Endometrium (tissue), 2 donors: ENCODE measurements at regions not wholly inside any gene's neighbourhood (a gene's known extent, or its start where the extent isn't known, plus 50 kb on each side); places are given as distances from the start of the nearest gene placed in this dataset.
"Not testable (repeated sequence)": the region's sequence is repeated elsewhere in the genome, so short reads cannot be mapped to it uniquely, and the experiment has no call there.

Source experiments
- FAIRE-seq: peaks from 2 replicates; lab custom pipeline; 2012; peaks lifted over from hg19 to GRCh38; lab: Jason Lieb, UNC
- donor health status: control.
- donor health status: control.

GRCh38 chr3:94336046-94336753, 273.3 kb downstream of the NSUN3 start:
- no peak for FAIRE-seq

- no peak for FAIRE-seq
Measured at GRCh38 chr3:94345101-94345500, 282.2 kb downstream of the NSUN3 start.

- no peak for FAIRE-seq
Measured at GRCh38 chr3:94349310-94349878, 286.5 kb downstream of the NSUN3 start.

- FAIRE-seq: no peak
Measured at GRCh38 chr3:94356581-94356980, 293.7 kb downstream of the NSUN3 start.

GRCh38 chr3:94359996-94360395, 297.1 kb downstream of the NSUN3 start:
- FAIRE-seq: no peak

GRCh38 chr3:94360987-94361386, 298.1 kb downstream of the NSUN3 start:
- FAIRE-seq: no peak

- no peak for FAIRE-seq
Measured at GRCh38 chr3:94362393-94362792, 299.5 kb downstream of the NSUN3 start.

GRCh38 chr3:94365006-94365405, 302.1 kb downstream of the NSUN3 start:
- FAIRE-seq: no peak

GRCh38 chr3:94372026-94372425, 309.2 kb downstream of the NSUN3 start:
- FAIRE-seq: no peak

- FAIRE-seq: no peak
Measured at GRCh38 chr3:94373456-94373855, 310.6 kb downstream of the NSUN3 start.

- FAIRE-seq: no peak
Measured at GRCh38 chr3:94374439-94375161, 311.7 kb downstream of the NSUN3 start.

- FAIRE-seq: not testable (repeated sequence)
Measured at GRCh38 chr3:94377123-94377696, 314.3 kb downstream of the NSUN3 start.

- FAIRE-seq: not testable (repeated sequence)
Measured at GRCh38 chr3:94377863-94378262, 315.0 kb downstream of the NSUN3 start.

GRCh38 chr3:94378322-94378721, 315.5 kb downstream of the NSUN3 start:
- peak; percentile 18 for FAIRE-seq

- no peak for FAIRE-seq
Measured at GRCh38 chr3:94379264-94379663, 316.4 kb downstream of the NSUN3 start.

GRCh38 chr3:94394885-94395284, 332.0 kb downstream of the NSUN3 start:
- FAIRE-seq: no peak

- FAIRE-seq: no peak
Measured at GRCh38 chr3:94395851-94396250, 333.0 kb downstream of the NSUN3 start.

GRCh38 chr3:94398036-94398435, 335.2 kb downstream of the NSUN3 start:
- FAIRE-seq: no peak

- no peak for FAIRE-seq
Measured at GRCh38 chr3:94401466-94401865, 338.6 kb downstream of the NSUN3 start.

GRCh38 chr3:94402126-94402525, 339.3 kb downstream of the NSUN3 start:
- FAIRE-seq: no peak

GRCh38 chr3:94405258-94406035, 342.6 kb downstream of the NSUN3 start:
- no peak for FAIRE-seq

GRCh38 chr3:94406595-94406994, 343.7 kb downstream of the NSUN3 start:
- FAIRE-seq: no peak
